GM21576 (cell line): ENCODE measurements at regions not wholly inside any gene's neighbourhood (a gene's known extent, or its start where the extent isn't known, plus 50 kb on each side); places are given as distances from the start of the nearest gene placed in this dataset.

Experiments used
- ATAC-seq: cut with Tn5 transposase; IDR thresholded peaks from one replicate; pipeline ENCODE4 v1.9.1; 2021; ENCODE audit warnings: mild to moderate bottlenecking, moderate library complexity; ENCODE audit not compliant: unreplicated experiment

GRCh38 chr12:90333424-90333823 is 621.6 kb downstream of the CCER1 start:
- no peak for ATAC-seq

GRCh38 chr12:90331821-90332220 is 623.2 kb downstream of the CCER1 start:
- ATAC-seq, result no peak

- ATAC-seq, result no peak
Measured at GRCh38 chr12:90331262-90331661, 622.6 kb upstream of the ATP2B1 start.

GRCh38 chr12:90327793-90328743 is 619.4 kb upstream of the ATP2B1 start:
- ATAC-seq, result no peak

- ATAC-seq, result no peak
Measured at GRCh38 chr12:90323217-90323616, 614.6 kb upstream of the ATP2B1 start.

GRCh38 chr12:90322006-90322405 is 613.4 kb upstream of the ATP2B1 start:
- no peak for ATAC-seq

GRCh38 chr12:90321369-90321768 is 612.7 kb upstream of the ATP2B1 start:
- ATAC-seq, result no peak

GRCh38 chr12:90311561-90311960 is 602.9 kb upstream of the ATP2B1 start:
- ATAC-seq, result no peak

- no peak for ATAC-seq
Measured at GRCh38 chr12:90305379-90305778, 596.7 kb upstream of the ATP2B1 start.

- no peak for ATAC-seq
Measured at GRCh38 chr12:90304231-90304630, 595.6 kb upstream of the ATP2B1 start.

- no peak for ATAC-seq
Measured at GRCh38 chr12:90303771-90304170, 595.1 kb upstream of the ATP2B1 start.

- no peak for ATAC-seq
Measured at GRCh38 chr12:90301561-90302133, 593.0 kb upstream of the ATP2B1 start.

GRCh38 chr12:90301095-90301494 is 592.5 kb upstream of the ATP2B1 start:
- ATAC-seq, result no peak

GRCh38 chr12:90299666-90300065 is 591.0 kb upstream of the ATP2B1 start:
- no peak for ATAC-seq

- ATAC-seq, result peak; percentile 99
Measured at GRCh38 chr12:90299121-90299520, 590.5 kb upstream of the ATP2B1 start.

GRCh38 chr12:90298289-90298948 is 589.8 kb upstream of the ATP2B1 start:
- ATAC-seq, result no peak

- ATAC-seq, result no peak
Measured at GRCh38 chr12:90295858-90296257, 587.2 kb upstream of the ATP2B1 start.

- ATAC-seq, result no peak
Measured at GRCh38 chr12:90292183-90292582, 583.5 kb upstream of the ATP2B1 start.

- no peak for ATAC-seq
Measured at GRCh38 chr12:90290980-90291975, 582.6 kb upstream of the ATP2B1 start.

- ATAC-seq, result no peak
Measured at GRCh38 chr12:90287585-90287984, 578.9 kb upstream of the ATP2B1 start.
